ENCODE measurements at regions not wholly inside any gene's neighbourhood (a gene's known extent, or its start where the extent isn't known, plus 50 kb on each side); places are given as distances from the start of the nearest gene placed in this dataset.

- Histone ChIP-seq H3K4me2 (no peak overlapping the region), H3K4me1 (ENCODE audit: control insufficient read depth in 1 of 2, insufficient read depth in 2 of 2, low read depth in 1 of 2, low read length in 1 of 2) (peaks cover 0 to 5% of the 10 kb centered on the region in 2 experiments; a peak in 1 of 4 replicates), H2AFZ (ENCODE audit: low read depth) (no peak overlapping the region), H3K9ac (no peak overlapping the region), H3K79me2 (ENCODE audit: insufficient read depth) (no peaks in the 10 kb centered on the region), H3F3A (replicated peaks; ENCODE audit: insufficient read depth) (no peaks in the 10 kb centered on the region), H3K9me2 (no peaks in the 10 kb centered on the region), H4K20me1 (ENCODE audit: insufficient read depth) (no peaks in the 10 kb centered on the region), H3K4me3 (ENCODE audit: low read depth in 2 of 2, low read length in 1 of 2) (no peak overlapping the region), H3K36me3 (replicated peaks in 1 of 2; ENCODE audit: control insufficient read depth in 1 of 2, insufficient read depth in 2 of 2, low read length in 1 of 2) (no peaks in the 10 kb centered on the region), H3K27me3 (ENCODE audit: insufficient read depth) (no peaks in the 10 kb centered on the region), H3K9me3 (no peaks in the 10 kb centered on the region), H3K27ac (ENCODE audit: low read depth in 2 of 2, low read length in 1 of 2) (no peak overlapping the region)
- no peak for DNase-seq
- WGBS (ENCODE audit: low lambda C conversion rate), result 35% methylated on average over 17 of the region's 17 CpGs
- ChIA-PET POLR2A (no interaction called here), CTCF (interaction anchor here (1.3 kb wide), 1 partner anchor 23 kb away, joined by 4 read pairs; no protein-coding TSS in a partner anchor)
- TF ChIP-seq IRF3 (IDR thresholded peaks at IDR 0.05; ENCODE audit: low read depth, low read length), result no peak
Observed at GRCh38 chr2:236852100-236852976, 233.4 kb upstream of the COPS8 start.

- H4K20me1 ChIP-seq (ENCODE audit: insufficient read depth), result no peaks in the 10 kb centered on the region
- no peaks in the 10 kb centered on the region for H3K9me2 ChIP-seq
- WGBS (ENCODE audit: low lambda C conversion rate), result 53% methylated on average over 6 of the region's 6 CpGs
- POLR2A ChIA-PET, result no interaction called here
- no peak overlapping the region for H3K4me2 ChIP-seq
- H3K27me3 ChIP-seq (ENCODE audit: insufficient read depth), result no peaks in the 10 kb centered on the region
- peaks cover 0 to 5% of the 10 kb centered on the region in 2 experiments; a peak in 1 of 4 replicates for H3K4me1 ChIP-seq (ENCODE audit: control insufficient read depth in 1 of 2, insufficient read depth in 2 of 2, low read depth in 1 of 2, low read length in 1 of 2)
- CTCF ChIA-PET, result interaction anchor here (1.3 kb wide), 1 partner anchor 24 kb away, joined by 4 read pairs; no protein-coding TSS in a partner anchor
- H3K36me3 ChIP-seq (replicated peaks in 1 of 2; ENCODE audit: control insufficient read depth in 1 of 2, insufficient read depth in 2 of 2, low read length in 1 of 2), result no peaks in the 10 kb centered on the region
- TF ChIP-seq MEF2A (IDR thresholded peaks at IDR 0.05; ENCODE audit: borderline replicate concordance, low read depth), result no peak
- TF ChIP-seq CHD2 (IDR thresholded peaks at IDR 0.05; ENCODE audit: low read length, partially characterized antibody), result no peak
- no peak for TF ChIP-seq JUND (IDR thresholded peaks at IDR 0.05)
- TF ChIP-seq, protein P1, sequence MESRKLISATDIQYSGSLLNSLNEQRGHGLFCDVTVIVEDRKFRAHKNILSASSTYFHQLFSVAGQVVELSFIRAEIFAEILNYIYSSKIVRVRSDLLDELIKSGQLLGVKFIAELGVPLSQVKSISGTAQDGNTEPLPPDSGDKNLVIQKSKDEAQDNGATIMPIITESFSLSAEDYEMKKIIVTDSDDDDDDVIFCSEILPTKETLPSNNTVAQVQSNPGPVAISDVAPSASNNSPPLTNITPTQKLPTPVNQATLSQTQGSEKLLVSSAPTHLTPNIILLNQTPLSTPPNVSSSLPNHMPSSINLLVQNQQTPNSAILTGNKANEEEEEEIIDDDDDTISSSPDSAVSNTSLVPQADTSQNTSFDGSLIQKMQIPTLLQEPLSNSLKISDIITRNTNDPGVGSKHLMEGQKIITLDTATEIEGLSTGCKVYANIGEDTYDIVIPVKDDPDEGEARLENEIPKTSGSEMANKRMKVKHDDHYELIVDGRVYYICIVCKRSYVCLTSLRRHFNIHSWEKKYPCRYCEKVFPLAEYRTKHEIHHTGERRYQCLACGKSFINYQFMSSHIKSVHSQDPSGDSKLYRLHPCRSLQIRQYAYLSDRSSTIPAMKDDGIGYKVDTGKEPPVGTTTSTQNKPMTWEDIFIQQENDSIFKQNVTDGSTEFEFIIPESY (IDR thresholded peaks at IDR 0.05; ENCODE audit: borderline replicate concordance, low read depth), result no peak
- no peak for TF ChIP-seq TAF1 (IDR thresholded peaks at IDR 0.05; ENCODE audit: borderline replicate concordance, low read depth, low read length)
- no peak for TF ChIP-seq EP300 (IDR thresholded peaks at IDR 0.05; ENCODE audit: borderline replicate concordance in 1 of 2, low read depth in 1 of 2, low read length in 1 of 2)
- TF ChIP-seq, protein P2, sequence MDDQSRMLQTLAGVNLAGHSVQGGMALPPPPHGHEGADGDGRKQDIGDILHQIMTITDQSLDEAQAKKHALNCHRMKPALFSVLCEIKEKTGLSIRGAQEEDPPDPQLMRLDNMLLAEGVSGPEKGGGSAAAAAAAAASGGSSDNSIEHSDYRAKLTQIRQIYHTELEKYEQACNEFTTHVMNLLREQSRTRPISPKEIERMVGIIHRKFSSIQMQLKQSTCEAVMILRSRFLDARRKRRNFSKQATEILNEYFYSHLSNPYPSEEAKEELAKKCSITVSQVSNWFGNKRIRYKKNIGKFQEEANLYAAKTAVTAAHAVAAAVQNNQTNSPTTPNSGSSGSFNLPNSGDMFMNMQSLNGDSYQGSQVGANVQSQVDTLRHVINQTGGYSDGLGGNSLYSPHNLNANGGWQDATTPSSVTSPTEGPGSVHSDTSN (IDR thresholded peaks at IDR 0.05), result no peak
- no peak for TF ChIP-seq GABPA (IDR thresholded peaks at IDR 0.05; ENCODE audit: low read depth)
- H3K79me2 ChIP-seq (ENCODE audit: insufficient read depth), result no peaks in the 10 kb centered on the region
- DNase-seq, result no peak
- no peaks in the 10 kb centered on the region for H3K9me3 ChIP-seq
- H2AFZ ChIP-seq (ENCODE audit: low read depth), result no peak overlapping the region
- no peak overlapping the region for H3K4me3 ChIP-seq (ENCODE audit: low read depth in 2 of 2, low read length in 1 of 2)
- H3K9ac ChIP-seq, result no peak overlapping the region
- H3K27ac ChIP-seq (ENCODE audit: low read depth in 2 of 2, low read length in 1 of 2), result no peak overlapping the region
- no peaks in the 10 kb centered on the region for H3F3A ChIP-seq (replicated peaks; ENCODE audit: insufficient read depth)
Observed at GRCh38 chr2:236852977-236853374, 232.7 kb upstream of the COPS8 start.
